ENCODE measurements at regions not wholly inside any gene's neighbourhood (a gene's known extent, or its start where the extent isn't known, plus 50 kb on each side); places are given as distances from the start of the nearest gene placed in this dataset.

DNA sequence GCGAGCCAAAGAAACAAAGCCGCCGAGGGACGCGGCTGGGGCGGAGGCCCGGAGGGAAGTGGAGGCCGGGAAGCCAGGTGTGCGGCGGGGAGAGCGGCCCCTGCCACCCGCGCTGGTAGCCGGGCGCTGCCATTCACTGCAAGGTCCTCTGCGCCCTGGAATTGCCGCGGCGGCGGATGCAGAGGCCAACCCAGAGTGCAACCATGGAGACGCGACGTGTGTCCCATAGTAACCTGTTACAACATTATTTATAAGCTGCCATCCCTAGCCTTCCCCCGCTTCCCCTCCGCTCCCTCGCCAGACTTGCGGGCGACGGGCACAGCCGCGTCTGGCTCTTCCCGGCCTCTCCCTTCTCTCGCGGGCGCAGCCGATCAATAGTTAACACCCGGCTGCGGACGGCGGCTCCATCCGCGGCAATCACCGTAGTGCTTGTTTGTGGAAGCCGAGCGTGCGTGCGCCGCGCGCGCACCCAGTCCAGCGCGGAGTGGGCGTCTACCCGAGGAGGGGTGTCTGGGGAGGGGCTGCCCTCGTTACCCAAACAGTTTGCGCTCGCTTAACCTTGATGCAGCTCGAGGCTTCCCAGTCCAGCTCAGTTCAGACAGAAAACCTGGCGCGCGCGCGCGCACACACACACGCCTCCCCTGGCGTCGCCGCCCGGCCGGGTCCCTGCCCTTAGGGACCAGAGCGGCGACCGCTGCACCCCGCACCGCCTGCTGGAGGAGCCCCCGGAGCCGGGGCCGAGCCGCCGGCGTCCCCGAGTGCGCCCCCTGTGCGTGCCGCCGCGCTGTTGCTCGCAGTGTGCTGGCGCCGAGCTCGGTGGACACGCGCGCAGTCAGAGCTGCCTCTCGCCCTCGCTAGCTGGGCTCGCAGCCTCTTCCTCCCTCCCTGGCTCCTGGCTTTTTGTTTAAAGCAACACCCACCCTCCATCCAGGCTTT, 165.4 kb upstream of the DPP6 start:
- TF ChIP-seq, protein P1, sequence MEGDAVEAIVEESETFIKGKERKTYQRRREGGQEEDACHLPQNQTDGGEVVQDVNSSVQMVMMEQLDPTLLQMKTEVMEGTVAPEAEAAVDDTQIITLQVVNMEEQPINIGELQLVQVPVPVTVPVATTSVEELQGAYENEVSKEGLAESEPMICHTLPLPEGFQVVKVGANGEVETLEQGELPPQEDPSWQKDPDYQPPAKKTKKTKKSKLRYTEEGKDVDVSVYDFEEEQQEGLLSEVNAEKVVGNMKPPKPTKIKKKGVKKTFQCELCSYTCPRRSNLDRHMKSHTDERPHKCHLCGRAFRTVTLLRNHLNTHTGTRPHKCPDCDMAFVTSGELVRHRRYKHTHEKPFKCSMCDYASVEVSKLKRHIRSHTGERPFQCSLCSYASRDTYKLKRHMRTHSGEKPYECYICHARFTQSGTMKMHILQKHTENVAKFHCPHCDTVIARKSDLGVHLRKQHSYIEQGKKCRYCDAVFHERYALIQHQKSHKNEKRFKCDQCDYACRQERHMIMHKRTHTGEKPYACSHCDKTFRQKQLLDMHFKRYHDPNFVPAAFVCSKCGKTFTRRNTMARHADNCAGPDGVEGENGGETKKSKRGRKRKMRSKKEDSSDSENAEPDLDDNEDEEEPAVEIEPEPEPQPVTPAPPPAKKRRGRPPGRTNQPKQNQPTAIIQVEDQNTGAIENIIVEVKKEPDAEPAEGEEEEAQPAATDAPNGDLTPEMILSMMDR (IDR thresholded peaks at IDR 0.05), result peak; percentile 15 to 72 (median 46)
- TF ChIP-seq POLR2A (IDR thresholded peaks at IDR 0.05), result peak in 1 of 2 donors; percentile 59

Measured in thyroid gland (tissue), 4 donors.